HepG2 (cell line): ENCODE measurements at regions not wholly inside any gene's neighbourhood (a gene's known extent, or its start where the extent isn't known, plus 50 kb on each side); places are given as distances from the start of the nearest gene placed in this dataset.

Experiments used
- ATAC-seq: fragments of 200-7000 bp; cut with Tn5 transposase; 3 replicates; pipeline ENCODE4 v1.9.1; 2020; ENCODE audit warnings: mild to moderate bottlenecking, moderate library complexity
- BruUV-seq: library from RNA; stranded (reverse); fragments of 400-500 nt; replicated peaks from 2 replicates; lab custom pipeline; 2021; lab: Mats Ljungman, UMichigan
- CTCF ChIA-PET: fragments of 300-600 bp; formaldehyde crosslinking; extraction: SDS; loops from one replicate; lab custom pipeline; 2021; ENCODE audit warnings: low total read pairs, inconsistent platforms, low intra/inter-chr PET ratio; lab: Yijun Ruan, JAX
- POLR2A ChIA-PET: fragments of 350-600 bp; sonication (Branson Sonifier 250); formaldehyde crosslinking; loops from one replicate; lab custom pipeline; 2020; ENCODE audit warnings: antibody characterized with exemption, inconsistent platforms; lab: Yijun Ruan, JAX
- DNase-seq: peaks from one replicate; pipeline ENCODE4 v3.0.0-alpha.2; 2015; ENCODE audit warnings: low spot score
- FAIRE-seq: peaks from 3 replicates; lab custom pipeline; 2011; peaks lifted over from hg19 to GRCh38; lab: Jason Lieb, UNC
- H2AFZ ChIP-seq: one replicate; pipeline ENCODE4 v1.6.1; 2011; ENCODE audit warnings: low read length, inconsistent platforms
- H3K27ac ChIP-seq: fragments of 300-600 bp; 3 replicates; pipeline ENCODE4 v1.8.0; 2011; ENCODE audit warnings: mixed run types, mild to moderate bottlenecking, mixed read lengths, low read length, inconsistent platforms; ENCODE audit not compliant: insufficient read depth; ENCODE audit errors: extremely low read length
- H3K27me3 ChIP-seq, 2 experiments: fragments of 200-600 bp in 1 of 2; 2 replicates in 1 of 2; 3 replicates in 1 of 2; pipeline versions ENCODE4 v1.6.0 to v1.8.0; 2011; ENCODE audit warnings: low read length in 2 of 2, mild to moderate bottlenecking in 2 of 2, moderate library complexity in 2 of 2, inconsistent platforms in 1 of 2; ENCODE audit not compliant: insufficient read depth in 2 of 2, control insufficient read depth in 1 of 2
- H3K36me3 ChIP-seq, 2 experiments: fragments of 200-600 bp in 1 of 2; replicated peaks in 1 of 2; 2 replicates in 1 of 2; 3 replicates in 1 of 2; pipeline versions ENCODE4 v1.5.1 to v1.8.0; 2011; ENCODE audit warnings: low read length in 2 of 2, inconsistent platforms in 1 of 2; ENCODE audit not compliant: insufficient read depth in 2 of 2, control insufficient read depth in 1 of 2
- H3K4me1 ChIP-seq: 2 replicates; pipeline ENCODE4 v1.5.1; 2012; ENCODE audit warnings: low read length, inconsistent platforms; ENCODE audit not compliant: insufficient read depth
- H3K4me2 ChIP-seq: 2 replicates; pipeline ENCODE4 v1.6.0; 2011; ENCODE audit warnings: low read depth, low read length, inconsistent platforms
- H3K4me3 ChIP-seq, 3 experiments: fragments of 200-600 bp in 1 of 3; sonication (generic), shearing (Covaris generic) in 1 of 3; replicated peaks in 1 of 3; 2 replicates each; pipeline ENCODE4 v1.5.1; 2011 to 2016; ENCODE audit warnings: low read length in 3 of 3, inconsistent platforms in 2 of 3, low read depth in 2 of 3, mild to moderate bottlenecking in 2 of 3, control low read depth in 1 of 3, mixed read lengths in 1 of 3; ENCODE audit not compliant: insufficient read depth in 1 of 3
- H3K79me2 ChIP-seq: one replicate; pipeline ENCODE4 v1.6.1; 2011; ENCODE audit warnings: low read length, inconsistent platforms; ENCODE audit not compliant: insufficient read depth
- H3K9ac ChIP-seq: 2 replicates; pipeline ENCODE4 v1.6.0; 2011; ENCODE audit warnings: mild to moderate bottlenecking, low read depth, low read length, inconsistent platforms; ENCODE audit not compliant: insufficient read depth
- H3K9me3 ChIP-seq: 2 replicates; pipeline ENCODE4 v1.5.1; 2012; ENCODE audit warnings: mild to moderate bottlenecking, low read length
- H4K20me1 ChIP-seq: 2 replicates; pipeline ENCODE4 v1.6.0; 2011; ENCODE audit warnings: inconsistent platforms, mild to moderate bottlenecking, low read length, moderate library complexity; ENCODE audit not compliant: insufficient read depth
- AKNA ChIP-seq: sonication (generic); formaldehyde crosslinking; IDR thresholded peaks from 2 replicates; pipeline ENCODE4 v1.4.0; 2020; ENCODE audit warnings: missing genetic modification reagents, borderline replicate concordance
- FOXO1 ChIP-seq: sonication (generic); formaldehyde crosslinking; IDR thresholded peaks from 2 replicates; pipeline ENCODE4 v1.4.0; 2020; ENCODE audit warnings: missing genetic modification reagents
- THAP11 ChIP-seq: IDR thresholded peaks from 2 replicates; pipeline ENCODE4 v1.6.1; 2016; ENCODE audit warnings: missing biosample characterization, missing genetic modification reagents
- ZBTB42 ChIP-seq: sonication (generic); formaldehyde crosslinking; IDR thresholded peaks from 2 replicates; pipeline ENCODE4 v1.5.0; 2020; ENCODE audit warnings: mild to moderate bottlenecking, missing genetic modification reagents
- ZFY ChIP-seq: sonication (generic); formaldehyde crosslinking; IDR thresholded peaks from 2 replicates; pipeline ENCODE4 v1.4.0; 2020; ENCODE audit warnings: missing genetic modification reagents
- ZNF124 ChIP-seq: sonication (generic); formaldehyde crosslinking; IDR thresholded peaks from 2 replicates; pipeline ENCODE4 v1.4.0; 2020; ENCODE audit warnings: missing genetic modification reagents
- WGBS: methylation state at CpG from one replicate; pipeline ENCODE4 v1.1.6; 2017; ENCODE audit warnings: low lambda C conversion rate; 5-methylcytosine and 5-hydroxymethylcytosine counted together
- in situ Hi-C: cut with HindIII; loops from 2 replicates; pipeline ENCODE4 v1.10.0; 2017; ENCODE audit warnings: low pct_unique_long_range_greater_than_20kb; ENCODE audit not compliant: extremely low pct_ligation_motif_present
- intact Hi-C: fragments of 100-400 bp; cut with micrococcal nuclease; formaldehyde crosslinking; loops from one replicate; pipeline ENCODE4 v1.10.0; 2022; ENCODE audit not compliant: unreplicated experiment
- TF ChIP-seq, protein P1 (sequence below): sonication (generic); formaldehyde crosslinking; IDR thresholded peaks from 2 replicates; pipeline ENCODE4 v1.5.0; 2020; ENCODE audit warnings: missing genetic modification reagents
- TF ChIP-seq, protein P2 (sequence below): sonication (generic); formaldehyde crosslinking; IDR thresholded peaks from 2 replicates; pipeline ENCODE4 v1.8.0; 2022; ENCODE audit warnings: mild to moderate bottlenecking, missing genetic modification reagents, moderate library complexity
- TF ChIP-seq, protein P3 (sequence below): sonication (generic); formaldehyde crosslinking; IDR thresholded peaks from 2 replicates; pipeline ENCODE4 v1.4.0; 2020; ENCODE audit warnings: mild to moderate bottlenecking, missing genetic modification reagents

GRCh38 chr3:117964814-117965213 lies 1069.8 kb downstream of the IGSF11 start (continued):
- no peak for TF ChIP-seq AKNA (CRISPR knock-in tag)

DNA sequence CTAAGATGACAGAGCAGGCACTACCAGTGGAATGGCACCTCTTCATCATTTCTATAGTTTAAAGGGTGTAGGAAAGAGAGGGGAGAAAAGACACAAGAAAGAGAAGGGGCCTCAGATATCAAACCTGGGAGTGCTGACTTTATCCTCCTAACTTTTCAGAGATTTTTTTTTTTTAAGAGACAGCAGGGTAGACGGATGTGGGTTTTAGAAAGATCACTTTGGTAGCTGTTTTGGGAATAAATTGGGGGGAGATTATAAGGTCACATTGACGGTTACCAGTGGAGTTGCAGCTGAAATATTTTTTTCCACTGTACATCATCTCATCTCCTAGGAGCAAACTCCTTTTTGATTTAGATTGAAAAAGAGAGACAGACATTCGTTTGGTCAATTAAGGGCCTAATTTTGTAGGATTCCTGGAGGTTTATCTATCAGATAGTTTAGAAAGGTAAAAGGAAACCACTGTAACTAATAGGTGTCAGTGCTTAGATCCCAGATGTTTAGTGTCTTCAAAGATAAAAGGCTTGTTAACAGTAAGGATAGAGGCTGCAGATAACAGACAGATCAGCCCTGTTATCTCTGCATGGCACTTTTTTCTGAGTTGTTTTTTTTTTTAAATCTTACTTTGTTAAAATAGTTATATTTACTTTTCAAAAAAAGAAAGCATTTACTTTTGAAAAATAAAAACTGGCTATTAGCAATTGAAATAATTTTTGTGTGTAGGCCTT lies 1057.0 kb downstream of the IGSF11 start:
- no peak overlapping the region for H2AFZ ChIP-seq
- ChIA-PET POLR2A (no interaction called here), CTCF (no interaction called here)
- intact Hi-C loops: no loop called here
- H3K27me3 ChIP-seq: no peaks in the 10 kb centered on the region
- no peak overlapping the region for H3K4me3 ChIP-seq
- in situ Hi-C loops: loop anchor here (25.0 kb wide), 1 partner anchor 660 kb away; no protein-coding TSS in a partner anchor
- ATAC-seq (no peak), DNase-seq (no peak), FAIRE-seq (no peak)
- BruUV-seq: no TSS peak
- no peaks in the 10 kb centered on the region for H3K4me1 ChIP-seq
- 0% methylated on average over 3 of the region's 3 CpGs for WGBS
- H3K4me2 ChIP-seq: no peak overlapping the region
- H3K27ac ChIP-seq: no peak overlapping the region
- no peaks in the 10 kb centered on the region for H3K9me3 ChIP-seq
- H3K36me3 ChIP-seq: no peaks in the 10 kb centered on the region
- no peaks in the 10 kb centered on the region for H3K79me2 ChIP-seq
- H4K20me1 ChIP-seq: no peaks in the 10 kb centered on the region
- no peak overlapping the region for H3K9ac ChIP-seq
- no peak for TF ChIP-seq ZBTB42 (CRISPR knock-in tag)
- TF ChIP-seq THAP11 (CRISPR knock-in tag): no peak
- no peak for TF ChIP-seq ZFY
- TF ChIP-seq, protein P1, sequence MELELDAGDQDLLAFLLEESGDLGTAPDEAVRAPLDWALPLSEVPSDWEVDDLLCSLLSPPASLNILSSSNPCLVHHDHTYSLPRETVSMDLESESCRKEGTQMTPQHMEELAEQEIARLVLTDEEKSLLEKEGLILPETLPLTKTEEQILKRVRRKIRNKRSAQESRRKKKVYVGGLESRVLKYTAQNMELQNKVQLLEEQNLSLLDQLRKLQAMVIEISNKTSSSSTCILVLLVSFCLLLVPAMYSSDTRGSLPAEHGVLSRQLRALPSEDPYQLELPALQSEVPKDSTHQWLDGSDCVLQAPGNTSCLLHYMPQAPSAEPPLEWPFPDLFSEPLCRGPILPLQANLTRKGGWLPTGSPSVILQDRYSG (CRISPR knock-in tag): no peak
- TF ChIP-seq, protein P2, sequence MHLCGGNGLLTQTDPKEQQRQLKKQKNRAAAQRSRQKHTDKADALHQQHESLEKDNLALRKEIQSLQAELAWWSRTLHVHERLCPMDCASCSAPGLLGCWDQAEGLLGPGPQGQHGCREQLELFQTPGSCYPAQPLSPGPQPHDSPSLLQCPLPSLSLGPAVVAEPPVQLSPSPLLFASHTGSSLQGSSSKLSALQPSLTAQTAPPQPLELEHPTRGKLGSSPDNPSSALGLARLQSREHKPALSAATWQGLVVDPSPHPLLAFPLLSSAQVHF (CRISPR knock-in tag): no peak
- TF ChIP-seq, protein P3, sequence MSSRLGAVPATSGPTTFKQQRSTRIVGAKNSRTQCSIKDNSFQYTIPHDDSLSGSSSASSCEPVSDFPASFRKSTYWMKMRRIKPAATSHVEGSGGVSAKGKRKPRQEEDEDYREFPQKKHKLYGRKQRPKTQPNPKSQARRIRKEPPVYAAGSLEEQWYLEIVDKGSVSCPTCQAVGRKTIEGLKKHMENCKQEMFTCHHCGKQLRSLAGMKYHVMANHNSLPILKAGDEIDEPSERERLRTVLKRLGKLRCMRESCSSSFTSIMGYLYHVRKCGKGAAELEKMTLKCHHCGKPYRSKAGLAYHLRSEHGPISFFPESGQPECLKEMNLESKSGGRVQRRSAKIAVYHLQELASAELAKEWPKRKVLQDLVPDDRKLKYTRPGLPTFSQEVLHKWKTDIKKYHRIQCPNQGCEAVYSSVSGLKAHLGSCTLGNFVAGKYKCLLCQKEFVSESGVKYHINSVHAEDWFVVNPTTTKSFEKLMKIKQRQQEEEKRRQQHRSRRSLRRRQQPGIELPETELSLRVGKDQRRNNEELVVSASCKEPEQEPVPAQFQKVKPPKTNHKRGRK (CRISPR knock-in tag): no peak
- no peak for TF ChIP-seq ZNF124
- TF ChIP-seq FOXO1: no peak
